Glutamatergic neuron (in vitro differentiated cells): ENCODE measurements at regions not wholly inside any gene's neighbourhood (a gene's known extent, or its start where the extent isn't known, plus 50 kb on each side); places are given as distances from the start of the nearest gene placed in this dataset.

ENCODE experiments used
- DNase-seq: peaks from one replicate; pipeline ENCODE4 v3.0.0; 2022
- H3K27ac Mint-ChIP-seq: one replicate; pipeline ENCODE4 v1.8.0; 2020; ENCODE audit warnings: mild to moderate bottlenecking, mixed read lengths, inconsistent platforms; ENCODE audit not compliant: unreplicated experiment
- H3K27me3 Mint-ChIP-seq: one replicate; pipeline ENCODE4 v1.8.0; 2020; ENCODE audit warnings: mild to moderate bottlenecking, moderate library complexity, mixed read lengths, inconsistent platforms; ENCODE audit not compliant: unreplicated experiment
- H3K36me3 Mint-ChIP-seq: one replicate; pipeline ENCODE4 v1.8.0; 2020; ENCODE audit warnings: mild to moderate bottlenecking, mixed read lengths, inconsistent platforms; ENCODE audit not compliant: unreplicated experiment
- H3K4me1 Mint-ChIP-seq: one replicate; pipeline ENCODE4 v1.8.0; 2020; ENCODE audit warnings: mild to moderate bottlenecking, low read depth, mixed read lengths, inconsistent platforms; ENCODE audit not compliant: unreplicated experiment
- H3K4me3 Mint-ChIP-seq: one replicate; pipeline ENCODE4 v1.8.0; 2020; ENCODE audit warnings: mild to moderate bottlenecking, mixed read lengths, inconsistent platforms; ENCODE audit not compliant: unreplicated experiment
- H3K9me3 Mint-ChIP-seq: one replicate; pipeline ENCODE4 v1.8.0; 2020; ENCODE audit warnings: mild to moderate bottlenecking, moderate library complexity, mixed read lengths, inconsistent platforms; ENCODE audit not compliant: unreplicated experiment
- TF ChIP-seq, protein P1 (sequence below): fragments of 200-600 bp; sonication (generic); IDR thresholded peaks from one replicate; pipeline ENCODE4 v1.5.0; 2021; ENCODE audit not compliant: partially characterized antibody, unreplicated experiment

DNA sequence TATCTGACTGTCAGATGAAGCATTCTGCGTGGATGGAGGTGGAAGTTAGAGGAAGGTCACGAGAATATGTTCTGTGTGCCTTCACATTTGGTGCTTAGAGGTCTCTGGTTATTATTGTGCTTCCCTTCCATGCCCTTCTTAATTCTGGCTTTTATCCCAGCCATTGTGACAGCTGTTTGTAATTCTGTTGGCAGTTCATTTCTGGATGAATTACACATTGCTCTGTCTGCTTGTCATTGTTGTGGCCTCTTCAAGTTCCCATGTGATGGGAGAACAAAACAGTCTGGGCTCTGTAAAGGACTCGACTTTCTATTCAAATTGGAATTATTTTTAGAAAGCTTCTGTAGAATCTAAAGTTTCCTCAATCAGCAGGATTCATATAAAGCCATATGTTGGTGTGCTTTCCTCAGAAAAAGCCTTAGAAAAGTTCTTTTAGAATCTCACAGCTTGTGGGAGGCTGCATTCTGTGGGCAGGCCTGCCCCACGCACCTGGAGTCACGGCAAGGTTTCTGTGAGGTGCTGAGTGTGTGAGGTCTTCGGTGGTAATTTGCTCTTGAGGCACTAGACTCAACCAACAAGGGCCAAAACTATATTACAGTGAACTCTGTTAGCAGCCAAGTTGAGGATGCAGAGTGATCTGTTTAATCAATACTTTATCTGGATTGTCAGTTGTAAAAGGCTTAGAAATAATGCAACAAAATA, 397.4 kb upstream of the AZI2 start:
- peaks cover 10% of the 10 kb centered on the region for H3K36me3 Mint-ChIP-seq
- no peak overlapping the region for H3K4me3 Mint-ChIP-seq
- H3K4me1 Mint-ChIP-seq = no peaks in the 10 kb centered on the region
- no peak for DNase-seq
- TF ChIP-seq, protein P1, sequence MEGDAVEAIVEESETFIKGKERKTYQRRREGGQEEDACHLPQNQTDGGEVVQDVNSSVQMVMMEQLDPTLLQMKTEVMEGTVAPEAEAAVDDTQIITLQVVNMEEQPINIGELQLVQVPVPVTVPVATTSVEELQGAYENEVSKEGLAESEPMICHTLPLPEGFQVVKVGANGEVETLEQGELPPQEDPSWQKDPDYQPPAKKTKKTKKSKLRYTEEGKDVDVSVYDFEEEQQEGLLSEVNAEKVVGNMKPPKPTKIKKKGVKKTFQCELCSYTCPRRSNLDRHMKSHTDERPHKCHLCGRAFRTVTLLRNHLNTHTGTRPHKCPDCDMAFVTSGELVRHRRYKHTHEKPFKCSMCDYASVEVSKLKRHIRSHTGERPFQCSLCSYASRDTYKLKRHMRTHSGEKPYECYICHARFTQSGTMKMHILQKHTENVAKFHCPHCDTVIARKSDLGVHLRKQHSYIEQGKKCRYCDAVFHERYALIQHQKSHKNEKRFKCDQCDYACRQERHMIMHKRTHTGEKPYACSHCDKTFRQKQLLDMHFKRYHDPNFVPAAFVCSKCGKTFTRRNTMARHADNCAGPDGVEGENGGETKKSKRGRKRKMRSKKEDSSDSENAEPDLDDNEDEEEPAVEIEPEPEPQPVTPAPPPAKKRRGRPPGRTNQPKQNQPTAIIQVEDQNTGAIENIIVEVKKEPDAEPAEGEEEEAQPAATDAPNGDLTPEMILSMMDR = no peak
- no peak overlapping the region for H3K27ac Mint-ChIP-seq
- no peaks in the 10 kb centered on the region for H3K27me3 Mint-ChIP-seq
- no peaks in the 10 kb centered on the region for H3K9me3 Mint-ChIP-seq

DNA sequence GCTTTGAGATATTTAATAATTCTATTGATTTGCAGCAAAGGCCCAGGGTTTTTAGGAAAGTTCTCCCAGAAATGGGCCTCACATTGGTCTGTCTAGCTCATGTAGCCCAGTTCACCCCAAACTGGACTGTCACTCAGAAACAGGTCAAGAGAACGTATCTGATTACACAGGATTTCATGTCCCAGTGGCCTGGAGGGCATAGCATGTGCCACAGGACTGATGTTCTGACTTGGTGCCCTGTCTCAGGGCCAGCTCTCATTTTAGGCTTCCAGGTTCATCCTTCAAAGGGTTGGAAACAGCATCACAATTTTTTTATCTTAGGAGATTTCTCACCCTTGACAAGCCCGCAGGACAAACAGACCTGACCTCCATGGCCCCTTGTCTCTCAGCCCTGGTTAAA, 398.4 kb upstream of the AZI2 start:
- TF ChIP-seq, protein P1 = no peak
- no peaks in the 10 kb centered on the region for H3K9me3 Mint-ChIP-seq
- H3K27me3 Mint-ChIP-seq = no peaks in the 10 kb centered on the region
- no peak for DNase-seq
- H3K27ac Mint-ChIP-seq = no peak overlapping the region
- no peak overlapping the region for H3K4me3 Mint-ChIP-seq
- H3K36me3 Mint-ChIP-seq = peaks cover 17% of the 10 kb centered on the region
- H3K4me1 Mint-ChIP-seq = no peaks in the 10 kb centered on the region

DNA sequence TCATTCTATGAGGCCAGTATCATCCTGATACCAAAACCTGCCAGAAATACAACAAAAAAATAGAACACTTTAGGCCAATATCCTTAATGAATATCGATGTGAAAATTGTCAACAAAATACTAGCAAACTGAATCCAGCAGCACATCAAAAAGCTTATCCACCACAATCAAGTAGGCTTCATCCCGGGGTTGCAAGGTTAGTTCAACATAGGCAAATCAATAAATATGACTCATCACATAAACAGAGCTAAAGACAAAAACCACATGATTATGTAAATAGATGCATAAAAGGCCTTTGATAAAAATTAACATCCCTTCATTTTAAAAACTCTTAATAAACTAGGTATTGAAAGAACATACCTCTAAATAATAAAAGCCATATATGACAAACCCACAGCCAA, 403.2 kb upstream of the AZI2 start:
- no peaks in the 10 kb centered on the region for H3K9me3 Mint-ChIP-seq
- no peak overlapping the region for H3K27ac Mint-ChIP-seq
- peaks cover 19% of the 10 kb centered on the region for H3K36me3 Mint-ChIP-seq
- DNase-seq = no peak
- no peak overlapping the region for H3K4me3 Mint-ChIP-seq
- H3K27me3 Mint-ChIP-seq = peaks cover 4% of the 10 kb centered on the region
- TF ChIP-seq, protein P1 = no peak
- no peaks in the 10 kb centered on the region for H3K4me1 Mint-ChIP-seq

DNA sequence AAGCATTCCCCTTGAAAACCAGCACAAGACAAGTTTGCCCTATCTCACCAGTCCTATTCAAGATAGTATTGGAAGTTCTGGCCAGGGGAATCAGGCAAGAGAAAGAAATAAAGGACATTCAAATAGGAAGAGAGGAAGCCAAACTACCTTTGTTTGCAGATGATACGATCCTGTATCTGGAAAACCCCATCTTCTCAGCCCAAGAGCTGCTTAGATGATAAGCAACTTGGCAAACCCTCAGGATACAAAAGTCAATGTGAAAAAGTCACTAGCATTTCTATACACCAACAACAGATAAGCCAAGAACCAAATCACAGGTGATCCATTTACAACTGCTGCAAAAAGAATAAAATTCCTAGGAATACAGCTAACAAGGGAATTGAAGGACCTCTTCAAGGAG, 403.7 kb upstream of the AZI2 start:
- H3K4me3 Mint-ChIP-seq = no peak overlapping the region
- TF ChIP-seq, protein P1 = no peak

DNA sequence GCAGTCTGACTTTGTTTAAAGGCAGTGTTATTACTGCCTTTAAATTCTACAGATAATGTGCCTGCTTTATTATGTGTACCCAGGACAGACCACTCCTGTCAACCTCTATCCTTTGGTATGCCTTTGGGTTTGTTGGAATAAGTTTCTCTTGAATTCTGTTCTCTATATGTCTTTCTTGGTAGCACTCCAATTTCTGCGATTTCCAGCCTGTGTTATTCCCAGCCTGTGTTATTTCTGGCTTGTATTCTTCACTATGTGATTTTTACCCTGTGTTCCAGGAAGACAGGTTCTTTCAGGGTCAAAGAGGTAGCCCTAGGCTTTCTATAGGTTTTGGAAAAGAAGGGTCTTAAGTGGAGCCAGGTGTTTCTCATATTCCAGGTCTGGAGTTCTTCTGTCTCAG, 407.4 kb upstream of the AZI2 start:
- no peak overlapping the region for H3K4me3 Mint-ChIP-seq
- peaks cover 9% of the 10 kb centered on the region for H3K36me3 Mint-ChIP-seq
- TF ChIP-seq, protein P1 = no peak
- peaks cover 4% of the 10 kb centered on the region for H3K27me3 Mint-ChIP-seq
- H3K4me1 Mint-ChIP-seq = no peaks in the 10 kb centered on the region
- DNase-seq = no peak
- H3K27ac Mint-ChIP-seq = no peak overlapping the region
- H3K9me3 Mint-ChIP-seq = no peaks in the 10 kb centered on the region

More for the DNA sequence above, 403.7 kb upstream of the AZI2 start:
- Mint-ChIP-seq H3K9me3 (no peaks in the 10 kb centered on the region), H3K36me3 (peaks cover 19% of the 10 kb centered on the region), H3K27me3 (peaks cover 4% of the 10 kb centered on the region), H3K27ac (no peak overlapping the region), H3K4me1 (no peaks in the 10 kb centered on the region)
- DNase-seq = no peak
